ENCODE measurements at regions not wholly inside any gene's neighbourhood (a gene's known extent, or its start where the extent isn't known, plus 50 kb on each side); places are given as distances from the start of the nearest gene placed in this dataset.

- H3K9me3 ChIP-seq (ENCODE audit: control insufficient read depth in 3 of 3, low read length in 3 of 3), result no peaks in the 10 kb centered on the region
- no peaks in the 10 kb centered on the region for H3K36me3 ChIP-seq (ENCODE audit: control insufficient read depth in 3 of 3, insufficient read depth in 3 of 3, low read length in 3 of 3)
- no peak overlapping the region for H3K9ac ChIP-seq (ENCODE audit: low read depth in 1 of 3, low read length in 3 of 3)
- no peak overlapping the region for H3K4me3 ChIP-seq (ENCODE audit: low read length in 3 of 3)
- peaks cover 0 to 11% (median 5%) of the 10 kb centered on the region in 3 donors for H3K4me1 ChIP-seq (ENCODE audit: control insufficient read depth in 3 of 3, insufficient read depth in 3 of 3, low read length in 3 of 3)
- H3K27me3 ChIP-seq (ENCODE audit: control insufficient read depth in 3 of 3, insufficient read depth in 3 of 3, low read length in 3 of 3), result no peaks in the 10 kb centered on the region
- H3K27ac ChIP-seq (ENCODE audit: low read depth, low read length), result no peak overlapping the region
Observed at GRCh38 chr9:81532251-81532650, 157.1 kb downstream of the TLE1 start.

GRCh38 chr9:81531511-81531910 lies 157.8 kb downstream of the TLE1 start:
- Histone ChIP-seq H3K9me3 (ENCODE audit: control insufficient read depth in 3 of 3, low read length in 3 of 3) (no peaks in the 10 kb centered on the region), H3K36me3 (ENCODE audit: control insufficient read depth in 3 of 3, insufficient read depth in 3 of 3, low read length in 3 of 3) (no peaks in the 10 kb centered on the region), H3K4me3 (ENCODE audit: low read length in 3 of 3) (no peak overlapping the region), H3K4me1 (ENCODE audit: control insufficient read depth in 3 of 3, insufficient read depth in 3 of 3, low read length in 3 of 3) (peaks cover 0 to 6% (median 3%) of the 10 kb centered on the region in 3 donors), H3K9ac (ENCODE audit: low read depth in 1 of 3, low read length in 3 of 3) (no peak overlapping the region), H3K27ac (ENCODE audit: low read depth, low read length) (no peak overlapping the region), H3K27me3 (ENCODE audit: control insufficient read depth in 3 of 3, insufficient read depth in 3 of 3, low read length in 3 of 3) (no peaks in the 10 kb centered on the region)

- H3K36me3 ChIP-seq (ENCODE audit: control insufficient read depth in 3 of 3, insufficient read depth in 3 of 3, low read length in 3 of 3), result no peaks in the 10 kb centered on the region
- H3K9ac ChIP-seq (ENCODE audit: low read depth in 1 of 3, low read length in 3 of 3), result no peak overlapping the region
- H3K4me1 ChIP-seq (ENCODE audit: control insufficient read depth in 3 of 3, insufficient read depth in 3 of 3, low read length in 3 of 3), result peaks cover 0 to 3% (median 0%) of the 10 kb centered on the region in 3 donors
- H3K27ac ChIP-seq (ENCODE audit: low read depth, low read length), result no peak overlapping the region
- no peaks in the 10 kb centered on the region for H3K27me3 ChIP-seq (ENCODE audit: control insufficient read depth in 3 of 3, insufficient read depth in 3 of 3, low read length in 3 of 3)
- H3K4me3 ChIP-seq (ENCODE audit: low read length in 3 of 3), result no peak overlapping the region
- H3K9me3 ChIP-seq (ENCODE audit: control insufficient read depth in 3 of 3, low read length in 3 of 3), result no peaks in the 10 kb centered on the region
Observed at GRCh38 chr9:81530846-81531245, 158.5 kb downstream of the TLE1 start.

DNA sequence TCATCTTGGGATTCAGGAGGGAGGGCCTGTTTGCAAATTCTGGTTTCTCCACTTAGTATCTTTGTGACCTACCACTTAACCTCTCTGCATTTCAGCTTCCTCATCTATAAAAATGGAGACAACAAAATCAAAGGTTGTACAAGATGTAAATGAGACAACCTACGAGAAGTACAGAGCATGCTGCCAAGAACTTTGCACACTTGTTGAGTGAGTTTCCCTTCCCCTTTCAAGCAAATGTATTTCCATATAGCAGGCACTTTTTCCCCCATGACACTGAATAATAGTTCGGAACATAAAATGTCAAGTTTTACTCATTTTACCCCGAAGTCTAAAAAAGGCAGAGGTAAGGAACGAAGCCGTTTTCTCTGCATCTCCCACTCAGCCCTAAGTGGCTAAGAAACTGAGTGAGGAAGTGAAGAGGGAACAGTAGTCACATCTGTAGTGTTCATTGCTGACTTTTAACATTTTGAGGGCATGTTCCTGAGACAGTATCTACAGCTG lies 159.0 kb downstream of the TLE1 start:
- Histone ChIP-seq H3K9ac (ENCODE audit: low read depth in 1 of 3, low read length in 3 of 3) (no peak overlapping the region), H3K27me3 (ENCODE audit: control insufficient read depth in 3 of 3, insufficient read depth in 3 of 3, low read length in 3 of 3) (no peaks in the 10 kb centered on the region), H3K36me3 (ENCODE audit: control insufficient read depth in 3 of 3, insufficient read depth in 3 of 3, low read length in 3 of 3) (no peaks in the 10 kb centered on the region), H3K4me3 (ENCODE audit: low read length in 3 of 3) (no peak overlapping the region), H3K4me1 (ENCODE audit: control insufficient read depth in 3 of 3, insufficient read depth in 3 of 3, low read length in 3 of 3) (peaks cover 0 to 3% (median 0%) of the 10 kb centered on the region in 3 donors), H3K27ac (ENCODE audit: low read depth, low read length) (no peak overlapping the region), H3K9me3 (ENCODE audit: control insufficient read depth in 3 of 3, low read length in 3 of 3) (no peaks in the 10 kb centered on the region)

DNA sequence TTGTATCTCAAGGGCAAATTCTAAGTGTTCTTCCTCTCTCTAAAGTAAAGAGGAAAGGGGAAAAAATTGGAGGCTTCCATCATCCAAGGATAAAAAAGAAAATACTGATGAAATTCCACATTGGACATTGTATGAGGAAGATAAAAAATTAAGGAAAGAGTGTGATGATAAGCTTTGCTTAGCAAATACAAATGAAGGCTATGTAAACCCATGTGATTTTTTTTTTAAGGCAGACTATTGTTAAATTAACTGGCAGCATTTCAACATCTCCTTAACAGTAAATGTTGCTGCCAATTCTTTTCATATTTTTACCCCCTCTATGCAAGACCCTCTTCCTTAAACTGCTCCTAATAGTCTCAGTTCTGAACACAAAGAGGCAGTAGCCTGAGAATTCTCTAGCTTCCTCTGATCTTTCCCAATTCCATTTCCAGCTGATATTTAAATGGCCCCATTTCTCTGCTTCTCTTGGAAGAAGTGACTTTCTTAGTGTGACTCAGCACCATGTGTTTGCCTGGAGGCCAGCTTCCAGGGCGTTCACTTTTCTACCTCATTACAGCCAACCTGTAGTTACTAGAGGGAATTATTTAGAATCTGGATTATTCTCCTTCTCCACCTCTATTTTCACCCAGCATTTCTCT lies 159.7 kb downstream of the TLE1 start:
- Histone ChIP-seq H3K4me3 (ENCODE audit: low read length in 3 of 3) (no peak overlapping the region), H3K27ac (ENCODE audit: low read depth, low read length) (no peak overlapping the region), H3K4me1 (ENCODE audit: control insufficient read depth in 3 of 3, insufficient read depth in 3 of 3, low read length in 3 of 3) (peaks cover 0 to 3% (median 0%) of the 10 kb centered on the region in 3 donors), H3K36me3 (ENCODE audit: control insufficient read depth in 3 of 3, insufficient read depth in 3 of 3, low read length in 3 of 3) (no peaks in the 10 kb centered on the region), H3K9ac (ENCODE audit: low read depth in 1 of 3, low read length in 3 of 3) (no peak overlapping the region), H3K27me3 (ENCODE audit: control insufficient read depth in 3 of 3, insufficient read depth in 3 of 3, low read length in 3 of 3) (no peaks in the 10 kb centered on the region), H3K9me3 (ENCODE audit: control insufficient read depth in 3 of 3, low read length in 3 of 3) (no peaks in the 10 kb centered on the region)

- no peak overlapping the region for H3K9ac ChIP-seq (ENCODE audit: low read depth in 1 of 3, low read length in 3 of 3)
- no peaks in the 10 kb centered on the region for H3K36me3 ChIP-seq (ENCODE audit: control insufficient read depth in 3 of 3, insufficient read depth in 3 of 3, low read length in 3 of 3)
- no peaks in the 10 kb centered on the region for H3K9me3 ChIP-seq (ENCODE audit: control insufficient read depth in 3 of 3, low read length in 3 of 3)
Observed at GRCh38 chr9:81526587-81526986, 162.8 kb downstream of the TLE1 start.

DNA sequence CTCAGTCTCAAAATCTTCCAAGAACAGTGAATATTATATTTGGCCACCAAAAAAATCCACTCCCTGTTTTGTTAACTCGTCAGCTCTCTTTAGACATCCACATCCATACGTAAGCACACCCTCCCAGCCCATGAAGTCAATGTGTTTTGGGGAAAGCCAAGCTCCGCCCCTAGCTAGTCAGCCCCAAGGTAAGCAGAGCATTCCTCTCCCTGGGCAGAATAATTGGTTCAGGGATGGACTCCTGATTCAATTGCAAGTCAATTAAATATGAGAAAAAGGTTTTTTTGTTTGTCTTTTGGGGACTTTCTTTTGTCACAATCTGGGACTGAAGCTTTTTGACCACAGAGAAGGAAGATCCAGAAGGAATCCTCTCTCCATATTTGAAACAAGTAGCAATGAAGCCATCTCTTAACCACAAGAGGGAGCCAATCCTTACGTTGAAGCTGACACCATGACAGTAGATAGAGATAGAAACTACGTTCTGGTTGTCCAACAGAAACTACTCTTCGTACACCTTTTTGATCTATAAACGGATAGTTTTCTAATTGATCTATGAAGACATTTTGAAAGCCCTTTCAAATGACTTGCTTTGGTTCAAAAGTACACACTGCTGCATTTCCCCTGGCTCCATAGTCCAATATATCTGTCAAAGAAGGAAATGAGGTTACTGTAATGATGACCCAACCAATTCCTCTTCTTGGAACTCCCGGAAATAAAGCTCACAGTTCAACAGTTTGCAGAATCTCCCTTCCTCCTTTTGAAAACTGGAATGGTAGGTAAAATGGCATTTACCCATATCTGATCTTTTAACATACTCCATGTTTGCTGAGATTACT lies 166.4 kb downstream of the TLE1 start:
- Histone ChIP-seq H3K27me3 (ENCODE audit: control insufficient read depth in 3 of 3, insufficient read depth in 3 of 3, low read length in 3 of 3) (no peaks in the 10 kb centered on the region), H3K9me3 (ENCODE audit: control insufficient read depth in 3 of 3, low read length in 3 of 3) (no peaks in the 10 kb centered on the region), H3K27ac (ENCODE audit: low read depth, low read length) (no peak overlapping the region), H3K9ac (ENCODE audit: low read depth in 1 of 3, low read length in 3 of 3) (no peak overlapping the region), H3K4me1 (ENCODE audit: control insufficient read depth in 3 of 3, insufficient read depth in 3 of 3, low read length in 3 of 3) (no peaks in the 10 kb centered on the region), H3K4me3 (ENCODE audit: low read length in 3 of 3) (peak overlapping the region in 2 of 3 donors; percentile 37 to 46), H3K36me3 (ENCODE audit: control insufficient read depth in 3 of 3, insufficient read depth in 3 of 3, low read length in 3 of 3) (no peaks in the 10 kb centered on the region)

More at GRCh38 chr9:81526587-81526986, 162.8 kb downstream of the TLE1 start:
- Histone ChIP-seq H3K4me1 (ENCODE audit: control insufficient read depth in 3 of 3, insufficient read depth in 3 of 3, low read length in 3 of 3) (peaks cover 0 to 3% (median 0%) of the 10 kb centered on the region in 3 donors), H3K4me3 (ENCODE audit: low read length in 3 of 3) (no peak overlapping the region), H3K27me3 (ENCODE audit: control insufficient read depth in 3 of 3, insufficient read depth in 3 of 3, low read length in 3 of 3) (no peaks in the 10 kb centered on the region), H3K27ac (ENCODE audit: low read depth, low read length) (no peak overlapping the region)

GRCh38 chr9:81521892-81522291 lies 167.5 kb downstream of the TLE1 start:
- no peaks in the 10 kb centered on the region for H3K36me3 ChIP-seq (ENCODE audit: control insufficient read depth in 3 of 3, insufficient read depth in 3 of 3, low read length in 3 of 3)
- H3K27me3 ChIP-seq (ENCODE audit: control insufficient read depth in 3 of 3, insufficient read depth in 3 of 3, low read length in 3 of 3), result no peaks in the 10 kb centered on the region
- no peak overlapping the region for H3K9ac ChIP-seq (ENCODE audit: low read depth in 1 of 3, low read length in 3 of 3)
- H3K27ac ChIP-seq (ENCODE audit: low read depth, low read length), result no peak overlapping the region
- H3K4me1 ChIP-seq (ENCODE audit: control insufficient read depth in 3 of 3, insufficient read depth in 3 of 3, low read length in 3 of 3), result no peaks in the 10 kb centered on the region
- no peaks in the 10 kb centered on the region for H3K9me3 ChIP-seq (ENCODE audit: control insufficient read depth in 3 of 3, low read length in 3 of 3)
- H3K4me3 ChIP-seq (ENCODE audit: low read length in 3 of 3), result no peak overlapping the region

DNA sequence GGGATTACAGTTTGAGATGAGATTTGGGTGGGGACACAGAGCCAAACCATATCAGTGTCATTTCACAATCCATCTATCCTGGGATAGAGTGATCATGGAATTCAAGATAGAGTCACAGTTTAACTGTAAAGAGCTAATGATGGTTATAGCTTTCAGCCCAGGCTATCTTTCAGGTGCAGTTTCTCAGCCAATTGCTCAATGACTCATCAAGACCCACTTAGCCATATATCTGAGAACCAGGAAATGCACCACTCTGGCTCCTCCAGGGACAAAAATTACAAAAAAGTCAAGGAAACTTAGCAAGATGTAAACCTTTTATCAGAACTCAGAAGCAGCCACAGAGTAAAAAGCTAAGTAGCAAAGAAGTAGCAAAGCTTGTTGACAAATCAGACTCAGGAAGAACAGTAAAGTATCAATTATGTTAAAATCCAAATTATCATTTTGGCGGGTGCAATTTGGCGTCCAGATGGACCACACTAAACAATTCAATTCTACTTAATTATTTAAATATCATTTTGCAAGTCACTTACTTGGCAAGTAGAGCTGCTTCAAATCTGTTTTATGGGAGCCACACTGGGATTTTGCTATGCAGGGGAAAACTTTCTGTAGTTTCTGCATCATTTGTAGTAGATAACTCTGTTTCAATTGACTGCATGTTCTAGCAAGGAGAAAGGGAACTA lies 169.4 kb downstream of the TLE1 start:
- H3K27me3 ChIP-seq (ENCODE audit: control insufficient read depth in 3 of 3, insufficient read depth in 3 of 3, low read length in 3 of 3), result no peaks in the 10 kb centered on the region
- no peaks in the 10 kb centered on the region for H3K36me3 ChIP-seq (ENCODE audit: control insufficient read depth in 3 of 3, insufficient read depth in 3 of 3, low read length in 3 of 3)
- no peak overlapping the region for H3K9ac ChIP-seq (ENCODE audit: low read depth in 1 of 3, low read length in 3 of 3)
- no peak overlapping the region for H3K27ac ChIP-seq (ENCODE audit: low read depth, low read length)
- no peaks in the 10 kb centered on the region for H3K9me3 ChIP-seq (ENCODE audit: control insufficient read depth in 3 of 3, low read length in 3 of 3)
- no peak overlapping the region for H3K4me3 ChIP-seq (ENCODE audit: low read length in 3 of 3)
- H3K4me1 ChIP-seq (ENCODE audit: control insufficient read depth in 3 of 3, insufficient read depth in 3 of 3, low read length in 3 of 3), result no peaks in the 10 kb centered on the region

- no peak overlapping the region for H3K27ac ChIP-seq (ENCODE audit: low read depth, low read length)
- H3K4me3 ChIP-seq (ENCODE audit: low read length in 3 of 3), result no peak overlapping the region
Observed at GRCh38 chr9:81517954-81518353, 171.4 kb downstream of the TLE1 start.

More at GRCh38 chr9:81517954-81518353, 171.4 kb downstream of the TLE1 start:
- no peaks in the 10 kb centered on the region for H3K4me1 ChIP-seq (ENCODE audit: control insufficient read depth in 3 of 3, insufficient read depth in 3 of 3, low read length in 3 of 3)
- H3K36me3 ChIP-seq (ENCODE audit: control insufficient read depth in 3 of 3, insufficient read depth in 3 of 3, low read length in 3 of 3), result no peaks in the 10 kb centered on the region
- no peaks in the 10 kb centered on the region for H3K27me3 ChIP-seq (ENCODE audit: control insufficient read depth in 3 of 3, insufficient read depth in 3 of 3, low read length in 3 of 3)
- no peaks in the 10 kb centered on the region for H3K9me3 ChIP-seq (ENCODE audit: control insufficient read depth in 3 of 3, low read length in 3 of 3)
- H3K9ac ChIP-seq (ENCODE audit: low read depth in 1 of 3, low read length in 3 of 3), result no peak overlapping the region
